ENCODE measurements at regions not wholly inside any gene's neighbourhood (a gene's known extent, or its start where the extent isn't known, plus 50 kb on each side); places are given as distances from the start of the nearest gene placed in this dataset.

- TF ChIP-seq POLR2A (IDR thresholded peaks at IDR 0.05; ENCODE audit: low read depth, low read length) (no peak), POU2F2 (IDR thresholded peaks at IDR 0.05; ENCODE audit: low read depth, low read length) (no peak)
These were observed 225.0 kb upstream of the ARID2 start for GRCh38 chr12:45504316-45505010.

All from GM12891 (cell line).